H1 (cell line): ENCODE measurements at regions not wholly inside any gene's neighbourhood (a gene's known extent, or its start where the extent isn't known, plus 50 kb on each side); places are given as distances from the start of the nearest gene placed in this dataset.

Source experiments
- CTCF ChIA-PET: fragments of 300-600 bp; sonication (Branson Sonifier 250); formaldehyde crosslinking; loops from one replicate; lab custom pipeline; 2021; ENCODE audit not compliant: partially characterized antibody; lab: Charles Lee
- POLR2A ChIA-PET: fragments of 300-600 bp; sonication (Branson Sonifier 250); formaldehyde crosslinking; loops from one replicate; lab custom pipeline; 2021; ENCODE audit warnings: inconsistent platforms; ENCODE audit not compliant: partially characterized antibody; lab: Charles Lee
- DNase-seq, 2 experiments: peaks; one replicate each; pipeline versions ENCODE4 v3.0.0 to v3.0.0-alpha.2; 2010 to 2022; ENCODE audit warnings: low spot score in 2 of 2, low read depth in 1 of 2, mixed read lengths in 1 of 2
- FAIRE-seq: peaks from 2 replicates; lab custom pipeline; 2011; peaks lifted over from hg19 to GRCh38; lab: Jason Lieb, UNC
- H2AFZ ChIP-seq: 2 replicates; pipeline ENCODE4 v1.8.1; 2012; ENCODE audit warnings: low read length, inconsistent platforms
- H2AK5ac ChIP-seq: 2 replicates; pipeline ENCODE4 v1.6.1; 2013; ENCODE audit warnings: low read depth, low read length
- H2BK120ac ChIP-seq: replicated peaks from 2 replicates; pipeline ENCODE3; 2013; ENCODE audit warnings: low read depth, low read length, inconsistent platforms
- H2BK12ac ChIP-seq: 2 replicates; pipeline ENCODE4 v1.6.1; 2013; ENCODE audit warnings: low read depth, low read length
- H2BK15ac ChIP-seq: 2 replicates; pipeline ENCODE4 v1.6.1; 2013; ENCODE audit warnings: low read length
- H2BK20ac ChIP-seq: 2 replicates; pipeline ENCODE4 v1.6.1; 2013; ENCODE audit warnings: low read length
- H2BK5ac ChIP-seq: 2 replicates; pipeline ENCODE4 v1.6.1; 2013; ENCODE audit warnings: low read depth, low read length
- H3K14ac ChIP-seq: 2 replicates; pipeline ENCODE4 v1.6.1; 2013; ENCODE audit warnings: inconsistent platforms; ENCODE audit not compliant: insufficient read length
- H3K18ac ChIP-seq: 2 replicates; pipeline ENCODE4 v1.6.1; 2013; ENCODE audit warnings: low read length; ENCODE audit errors: extremely low read depth
- H3K23ac ChIP-seq: 2 replicates; pipeline ENCODE4 v1.6.1; 2013; ENCODE audit warnings: inconsistent platforms; ENCODE audit not compliant: insufficient read length
- H3K23me2 ChIP-seq: 2 replicates; pipeline ENCODE4 v1.6.1; 2013; ENCODE audit warnings: low read depth, low read length
- H3K27ac ChIP-seq: 2 replicates; pipeline ENCODE4 v1.6.1; 2011; ENCODE audit warnings: low read depth, low read length, inconsistent platforms
- H3K27me3 ChIP-seq, 4 experiments: replicated peaks in 1 of 4; 1 replicate in 1 of 4; 2 replicates in 3 of 4; pipeline versions ENCODE4 v1.6.1 to v1.8.1; 2011 to 2013; ENCODE audit warnings: low read length in 3 of 4, mild to moderate bottlenecking in 3 of 4, inconsistent platforms in 2 of 4, mixed read lengths in 2 of 4, moderate library complexity in 1 of 4; ENCODE audit not compliant: control insufficient read depth in 3 of 4, insufficient read depth in 3 of 4; ENCODE audit errors: extremely low read depth in 1 of 4
- H3K36me3 ChIP-seq, 4 experiments: 2 replicates each; pipeline versions ENCODE4 v1.6.1 to v1.8.1; 2011 to 2013; ENCODE audit warnings: mild to moderate bottlenecking in 4 of 4, low read length in 3 of 4, moderate library complexity in 2 of 4, control low read depth in 1 of 4, inconsistent platforms in 1 of 4; ENCODE audit not compliant: insufficient read depth in 4 of 4, control insufficient read depth in 2 of 4
- H3K4ac ChIP-seq: replicated peaks from 2 replicates; pipeline ENCODE3; 2013; ENCODE audit warnings: low read length, low read depth, mixed read lengths, inconsistent platforms; ENCODE audit not compliant: insufficient read length
- H3K4me1 ChIP-seq, 4 experiments: replicated peaks in 1 of 4; 1 replicate in 1 of 4; 2 replicates in 3 of 4; pipeline versions ENCODE4 v1.6.1 to v1.8.1; 2011 to 2013; ENCODE audit warnings: low read length in 3 of 4, inconsistent platforms in 2 of 4, mixed read lengths in 1 of 4; ENCODE audit not compliant: insufficient read depth in 4 of 4, control insufficient read depth in 3 of 4
- H3K4me2 ChIP-seq, 2 experiments: 2 replicates each; pipeline versions ENCODE4 v1.6.1 to v1.8.1; 2011 to 2013; ENCODE audit warnings: low read depth in 2 of 2, low read length in 2 of 2, control low read depth in 1 of 2, inconsistent platforms in 1 of 2, mild to moderate bottlenecking in 1 of 2; ENCODE audit not compliant: insufficient read depth in 1 of 2
- H3K4me3 ChIP-seq, 4 experiments: fragments of 200-600, 300-600 bp in 1 of 4; sonication (generic), shearing (Covaris generic), sonication (Bioruptor Twin) in 1 of 4; 2 replicates each; pipeline versions ENCODE4 v1.5.1 to v1.8.1; 2011 to 2016; ENCODE audit warnings: low read length in 4 of 4, low read depth in 3 of 4, control low read depth in 2 of 4, inconsistent platforms in 2 of 4, mild to moderate bottlenecking in 2 of 4, mixed read lengths in 1 of 4, moderate library complexity in 1 of 4; ENCODE audit not compliant: insufficient read depth in 2 of 4; ENCODE audit errors: extremely low read depth in 1 of 4
- H3K56ac ChIP-seq: replicated peaks from 2 replicates; pipeline ENCODE3; 2013; ENCODE audit warnings: low read depth, mild to moderate bottlenecking, mixed read lengths, low read length, inconsistent platforms; ENCODE audit not compliant: insufficient read length
- H3K79me1 ChIP-seq: 2 replicates; pipeline ENCODE4 v1.6.1; 2013; ENCODE audit warnings: low read depth, low read length, control low read depth
- H3K79me2 ChIP-seq, 2 experiments: 2 replicates each; pipeline versions ENCODE4 v1.6.1 to v1.8.1; 2012 to 2013; ENCODE audit warnings: low read length in 2 of 2, mild to moderate bottlenecking in 2 of 2, inconsistent platforms in 1 of 2; ENCODE audit not compliant: insufficient read depth in 2 of 2, control insufficient read depth in 1 of 2
- H3K9ac ChIP-seq, 4 experiments: replicated peaks in 1 of 4; 1 replicate in 1 of 4; 2 replicates in 3 of 4; pipeline versions ENCODE4 v1.6.1 to v1.8.1; 2011 to 2013; ENCODE audit warnings: low read depth in 3 of 4, low read length in 3 of 4, control low read depth in 2 of 4, mild to moderate bottlenecking in 2 of 4, moderate library complexity in 2 of 4, inconsistent platforms in 1 of 4; ENCODE audit errors: extremely low read depth in 1 of 4
- H3K9me3 ChIP-seq, 2 experiments: 2 replicates each; pipeline versions ENCODE4 v1.6.1 to v1.8.1; 2012 to 2013; ENCODE audit warnings: mild to moderate bottlenecking in 2 of 2, moderate library complexity in 2 of 2, control low read depth in 1 of 2, inconsistent platforms in 1 of 2, low read depth in 1 of 2, low read length in 1 of 2, mixed read lengths in 1 of 2; ENCODE audit not compliant: insufficient read depth in 2 of 2
- H4K20me1 ChIP-seq, 2 experiments: replicated peaks in 1 of 2; 2 replicates each; pipeline versions ENCODE3 to v1.8.1; 2011 to 2013; ENCODE audit warnings: inconsistent platforms in 2 of 2, low read length in 2 of 2, mild to moderate bottlenecking in 1 of 2; ENCODE audit not compliant: insufficient read depth in 2 of 2, control insufficient read depth in 1 of 2
- H4K5ac ChIP-seq: 2 replicates; pipeline ENCODE4 v1.6.1; 2013; ENCODE audit warnings: low read length, low read depth, mixed read lengths, inconsistent platforms; ENCODE audit not compliant: insufficient read length
- H4K8ac ChIP-seq: 2 replicates; pipeline ENCODE4 v1.8.0; 2013; ENCODE audit warnings: mild to moderate bottlenecking, moderate library complexity, low read length, inconsistent platforms; ENCODE audit not compliant: insufficient read depth; ENCODE audit errors: extremely low read depth
- H4K91ac ChIP-seq: replicated peaks from 2 replicates; pipeline ENCODE3; 2013; ENCODE audit warnings: low read length, mixed read lengths, inconsistent platforms; ENCODE audit not compliant: insufficient read length
- BCL11A ChIP-seq, 2 experiments: IDR thresholded peaks; one replicate each; pipeline ENCODE4 v1.6.1; 2011; ENCODE audit warnings: low read depth in 2 of 2, low read length in 2 of 2, mild to moderate bottlenecking in 2 of 2
- EZH2 ChIP-seq: fragments of 200-600 bp; sonication (generic); IDR thresholded peaks from 2 replicates; pipeline ENCODE4 v1.7.1; 2012; ENCODE audit warnings: low read depth, mild to moderate bottlenecking, moderate library complexity, low read length, inconsistent platforms; ENCODE audit not compliant: severe bottlenecking
- GTF2F1 ChIP-seq: IDR thresholded peaks from 2 replicates; pipeline ENCODE4 v1.6.1; 2012; ENCODE audit warnings: low read depth, low read length, improper control_type of control experiment, borderline replicate concordance
- HDAC2 ChIP-seq, 2 experiments: fragments of 300-600 bp in 1 of 2; sonication (generic) in 1 of 2; IDR thresholded peaks; 2 replicates each; pipeline ENCODE4 v1.6.1; 2011 to 2012; ENCODE audit warnings: low read depth in 2 of 2, low read length in 2 of 2, mild to moderate bottlenecking in 2 of 2, moderate library complexity in 2 of 2, borderline replicate concordance in 1 of 2, inconsistent platforms in 1 of 2
- JUND ChIP-seq: IDR thresholded peaks from 2 replicates; pipeline ENCODE4 v1.6.1; 2011; ENCODE audit warnings: mild to moderate bottlenecking, improper control_type of control experiment, low read length
- RAD21 ChIP-seq, 2 experiments: IDR thresholded peaks in 1 of 2; conservative IDR thresholded peaks in 1 of 2; 2 replicates each; pipeline ENCODE4 v1.6.1; 2011; ENCODE audit warnings: low read depth in 2 of 2, low read length in 2 of 2, improper control_type of control experiment in 1 of 2, inconsistent platforms in 1 of 2, mild to moderate bottlenecking in 1 of 2, moderate library complexity in 1 of 2
- RFX5 ChIP-seq: IDR thresholded peaks from 2 replicates; pipeline ENCODE4 v1.6.1; 2011; ENCODE audit warnings: low read depth, low read length, improper control_type of control experiment, borderline replicate concordance
- SIX5 ChIP-seq: IDR thresholded peaks from 2 replicates; pipeline ENCODE4 v1.6.1; 2011; ENCODE audit warnings: mild to moderate bottlenecking, low read depth, low read length
- TAF1 ChIP-seq: IDR thresholded peaks from 2 replicates; pipeline ENCODE4 v1.6.1; 2011; ENCODE audit warnings: mild to moderate bottlenecking, low read depth, low read length
- WGBS, 2 experiments: shearing (Covaris generic) in 1 of 2; methylation state at CpG; one replicate each; pipeline versions ENCODE4 v1.1.6 to v1.1.7; 2013 to 2015; ENCODE audit warnings: low lambda C conversion rate in 2 of 2, mixed read lengths in 2 of 2, inconsistent platforms in 1 of 2, low coverage in 1 of 2, missing lambda C conversion rate in 1 of 2; ENCODE audit not compliant: insufficient replicate concordance in 2 of 2, insufficient coverage in 1 of 2, insufficient read length in 1 of 2; ENCODE audit errors: extremely low coverage in 1 of 2, missing lambda C conversion rate in 1 of 2; 5-methylcytosine and 5-hydroxymethylcytosine counted together

DNA sequence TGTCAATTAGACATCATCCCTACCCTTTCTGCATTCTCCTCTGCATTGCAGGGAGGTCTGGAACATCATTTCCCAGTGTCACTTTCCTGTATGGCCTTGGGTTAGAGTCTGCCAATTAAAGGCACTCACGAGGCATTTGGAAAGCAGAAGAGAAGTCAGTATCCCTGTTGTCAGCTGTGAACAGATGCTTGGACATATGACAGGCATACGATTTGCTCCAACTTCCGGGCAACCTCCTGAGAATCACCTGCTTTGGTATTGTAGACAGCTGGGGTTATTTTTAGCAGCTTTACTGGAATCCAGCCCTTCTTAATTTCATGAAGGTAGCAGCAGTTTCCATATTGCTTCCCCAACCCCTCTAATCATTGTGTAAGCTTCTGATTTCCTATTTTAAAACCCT lies 88.7 kb upstream of the DHRS4 start:
- peaks cover 50 to 73% of the 10 kb centered on the region in 2 experiments; a peak in 3 of 4 replicates for H3K9me3 ChIP-seq
- no peak overlapping the region for H3K4me2 ChIP-seq
- H2BK20ac ChIP-seq, result no peak overlapping the region
- H3K27ac ChIP-seq, result no peak overlapping the region
- no peaks in the 10 kb centered on the region for H3K79me2 ChIP-seq
- no peaks in the 10 kb centered on the region for H3K79me1 ChIP-seq
- H3K14ac ChIP-seq, result no peak overlapping the region
- no peaks in the 10 kb centered on the region; the same call in 1 of the 2 replicates for H3K23me2 ChIP-seq
- H2BK5ac ChIP-seq, result no peak overlapping the region
- DNase-seq, result no peak
- ChIA-PET POLR2A (no interaction called here), CTCF (no interaction called here)
- TF ChIP-seq RAD21 (IDR thresholded peaks at IDR 0.05 in 1 of 2, conservative IDR thresholded peaks at IDR 0.05 in 1 of 2; ENCODE audit: low read depth in 2 of 2, low read length in 2 of 2), result no peak
- no peak for TF ChIP-seq RFX5
- no peak for TF ChIP-seq JUND
- TF ChIP-seq SIX5, result no peak
- no peak for TF ChIP-seq TAF1
- TF ChIP-seq BCL11A (IDR thresholded peaks at IDR 0.05; ENCODE audit: low read depth in 2 of 2, low read length in 2 of 2), result no peak
- no peak for TF ChIP-seq EZH2
- TF ChIP-seq HDAC2 (IDR thresholded peaks at IDR 0.05; ENCODE audit: borderline replicate concordance in 1 of 2, low read depth in 2 of 2, low read length in 2 of 2), result no peak
- no peak for TF ChIP-seq GTF2F1
- H3K4ac ChIP-seq, result no peak overlapping the region
- no peak overlapping the region for H2BK120ac ChIP-seq
- H2BK15ac ChIP-seq, result no peak overlapping the region
- no peak overlapping the region for H2AFZ ChIP-seq
- H3K9ac ChIP-seq, result no peak overlapping the region
- H3K23ac ChIP-seq, result no peak overlapping the region
- no peak overlapping the region for H3K18ac ChIP-seq
- FAIRE-seq, result no peak
- no peaks in the 10 kb centered on the region for H3K36me3 ChIP-seq
- H3K4me1 ChIP-seq, result no peaks in the 10 kb centered on the region
- H3K56ac ChIP-seq, result no peak overlapping the region
- no peak overlapping the region for H4K5ac ChIP-seq
- no peak overlapping the region for H2AK5ac ChIP-seq
- no peak overlapping the region for H4K8ac ChIP-seq
- no peaks in the 10 kb centered on the region for H4K20me1 ChIP-seq
- H3K4me3 ChIP-seq, result no peak overlapping the region
- no peak overlapping the region for H2BK12ac ChIP-seq
- H4K91ac ChIP-seq, result no peak overlapping the region
- H3K27me3 ChIP-seq, result 0 out of 7 replicates have a peak, but pooled peaks cover 0 to 4% (median 0%) of the 10 kb centered on the region in 4 experiments
- 73% methylated on average over 3 of the region's 3 CpGs; no CpG with 5 or more reads in 1 of the 2 experiments for WGBS, 2 experiments
